Fibroblast of lung (primary cell): ENCODE measurements at regions not wholly inside any gene's neighbourhood (a gene's known extent, or its start where the extent isn't known, plus 50 kb on each side); places are given as distances from the start of the nearest gene placed in this dataset.
A peak's percentile ranks its signal among the peaks of the same experiment; 100 is the strongest.

Experiments used
- DNase-seq, 2 donors: peaks; one replicate each; pipeline versions ENCODE4 v3.0.0 to v3.0.0-alpha.2; 2010; ENCODE audit warnings: low read depth in 2 of 2
- H2AFZ ChIP-seq: 2 replicates; pipeline ENCODE4 v1.5.1; 2012; ENCODE audit warnings: low read length, control low read depth, inconsistent platforms
- H3K27ac ChIP-seq: 2 replicates; pipeline ENCODE4 v1.5.1; 2011; ENCODE audit warnings: low read length, control low read depth; ENCODE audit not compliant: insufficient read depth
- H3K27me3 ChIP-seq: 2 replicates; pipeline ENCODE4 v1.5.1; 2011; ENCODE audit warnings: mild to moderate bottlenecking, low read length; ENCODE audit not compliant: control insufficient read depth, insufficient read depth
- H3K36me3 ChIP-seq: 2 replicates; pipeline ENCODE4 v1.5.1; 2011; ENCODE audit warnings: low read length; ENCODE audit not compliant: control insufficient read depth, insufficient read depth
- H3K4me1 ChIP-seq: 2 replicates; pipeline ENCODE4 v1.5.1; 2011; ENCODE audit warnings: low read length; ENCODE audit not compliant: control insufficient read depth, insufficient read depth; ENCODE audit errors: extremely low read depth
- H3K4me2 ChIP-seq: 2 replicates; pipeline ENCODE4 v1.5.1; 2011; ENCODE audit warnings: low read length, control low read depth; ENCODE audit not compliant: insufficient read depth; ENCODE audit errors: extremely low read depth
- H3K4me3 ChIP-seq, 4 experiments: fragments of 200-600 bp in 1 of 4; sonication (generic) in 1 of 4; replicated peaks in 1 of 4; 2 replicates each; pipeline ENCODE4 v1.5.1; 2011 to 2016; ENCODE audit warnings: low read length in 4 of 4, low read depth in 3 of 4, mild to moderate bottlenecking in 3 of 4, control low read depth in 2 of 4, inconsistent platforms in 1 of 4, mixed read lengths in 1 of 4; ENCODE audit not compliant: insufficient read depth in 1 of 4; ENCODE audit errors: control extremely low read depth in 1 of 4
- H3K79me2 ChIP-seq: 2 replicates; pipeline ENCODE4 v1.5.1; 2012; ENCODE audit warnings: mild to moderate bottlenecking, low read length, inconsistent platforms; ENCODE audit not compliant: control insufficient read depth, insufficient read depth
- H3K9ac ChIP-seq: 2 replicates; pipeline ENCODE4 v1.5.1; 2011; ENCODE audit warnings: mild to moderate bottlenecking, low read length, control low read depth; ENCODE audit not compliant: insufficient read depth
- H3K9me3 ChIP-seq: 2 replicates; pipeline ENCODE4 v1.5.1; 2012; ENCODE audit warnings: low read depth, low read length; ENCODE audit not compliant: control insufficient read depth, insufficient read depth
- H4K20me1 ChIP-seq: 2 replicates; pipeline ENCODE4 v1.5.1; 2011; ENCODE audit warnings: low read length; ENCODE audit not compliant: control insufficient read depth, insufficient read depth; ENCODE audit errors: extremely low read depth
- EZH2 ChIP-seq: IDR thresholded peaks from 2 replicates; pipeline ENCODE4 v1.5.1; 2012; ENCODE audit warnings: low read length, control low read depth, mild to moderate bottlenecking; ENCODE audit errors: missing control alignments
- TF ChIP-seq, protein P1 (sequence below), 2 donors: IDR thresholded peaks in 1 of 2; conservative IDR thresholded peaks in 1 of 2; 1 replicate in 1 of 2; 2 replicates in 1 of 2; pipeline ENCODE4 v1.5.1; 2011 to 2012; ENCODE audit warnings: low read length in 2 of 2, control low read depth in 1 of 2, inconsistent platforms in 1 of 2, low read depth in 1 of 2, mild to moderate bottlenecking in 1 of 2

DNA sequence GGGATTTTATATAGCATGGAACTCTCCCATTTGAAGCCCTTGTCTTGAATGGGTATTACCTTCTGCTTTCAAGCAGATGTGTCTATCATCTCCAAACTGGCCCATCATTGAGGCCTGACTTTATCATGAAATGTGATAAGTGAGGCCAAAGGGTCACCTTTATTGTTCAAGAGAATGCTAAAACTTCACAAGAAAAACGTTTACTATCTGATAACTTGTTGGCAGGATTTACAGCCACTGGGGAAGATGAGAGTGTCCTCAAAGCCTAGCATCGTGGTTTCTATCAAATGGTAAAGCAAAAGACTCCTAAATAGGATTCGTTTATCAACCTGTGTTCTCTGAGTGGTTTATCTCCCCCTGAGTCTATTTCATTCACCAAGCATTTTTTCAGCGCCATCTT lies 62.0 kb upstream of the CLMN start:
- H3K36me3 ChIP-seq: no peaks in the 10 kb centered on the region
- H3K4me2 ChIP-seq: no peak overlapping the region
- H3K9me3 ChIP-seq: no peaks in the 10 kb centered on the region
- H2AFZ ChIP-seq: no peak overlapping the region
- H4K20me1 ChIP-seq: no peaks in the 10 kb centered on the region
- H3K27ac ChIP-seq: no peak overlapping the region
- TF ChIP-seq, protein P1, sequence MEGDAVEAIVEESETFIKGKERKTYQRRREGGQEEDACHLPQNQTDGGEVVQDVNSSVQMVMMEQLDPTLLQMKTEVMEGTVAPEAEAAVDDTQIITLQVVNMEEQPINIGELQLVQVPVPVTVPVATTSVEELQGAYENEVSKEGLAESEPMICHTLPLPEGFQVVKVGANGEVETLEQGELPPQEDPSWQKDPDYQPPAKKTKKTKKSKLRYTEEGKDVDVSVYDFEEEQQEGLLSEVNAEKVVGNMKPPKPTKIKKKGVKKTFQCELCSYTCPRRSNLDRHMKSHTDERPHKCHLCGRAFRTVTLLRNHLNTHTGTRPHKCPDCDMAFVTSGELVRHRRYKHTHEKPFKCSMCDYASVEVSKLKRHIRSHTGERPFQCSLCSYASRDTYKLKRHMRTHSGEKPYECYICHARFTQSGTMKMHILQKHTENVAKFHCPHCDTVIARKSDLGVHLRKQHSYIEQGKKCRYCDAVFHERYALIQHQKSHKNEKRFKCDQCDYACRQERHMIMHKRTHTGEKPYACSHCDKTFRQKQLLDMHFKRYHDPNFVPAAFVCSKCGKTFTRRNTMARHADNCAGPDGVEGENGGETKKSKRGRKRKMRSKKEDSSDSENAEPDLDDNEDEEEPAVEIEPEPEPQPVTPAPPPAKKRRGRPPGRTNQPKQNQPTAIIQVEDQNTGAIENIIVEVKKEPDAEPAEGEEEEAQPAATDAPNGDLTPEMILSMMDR (conservative IDR thresholded peaks at IDR 0.05 in 1 of 2, IDR thresholded peaks at IDR 0.05 in 1 of 2; ENCODE audit: low read depth in 1 of 2, low read length in 2 of 2): no peak
- TF ChIP-seq EZH2: no peak
- H3K79me2 ChIP-seq: no peaks in the 10 kb centered on the region
- no peak overlapping the region for H3K9ac ChIP-seq
- no peak overlapping the region for H3K4me3 ChIP-seq
- H3K27me3 ChIP-seq: no peaks in the 10 kb centered on the region
- no peak for DNase-seq
- H3K4me1 ChIP-seq: no peaks in the 10 kb centered on the region

GRCh38 chr14:95380350-95381042 lies 60.8 kb upstream of the CLMN start:
- no peaks in the 10 kb centered on the region for H3K4me1 ChIP-seq

GRCh38 chr14:95379634-95380033 lies 59.9 kb upstream of the CLMN start:
- DNase-seq: peak in 1 of 2 donors; percentile 13
- no peak overlapping the region for H3K4me3 ChIP-seq
- H3K9me3 ChIP-seq: no peaks in the 10 kb centered on the region
- no peak overlapping the region for H3K4me2 ChIP-seq
- no peaks in the 10 kb centered on the region for H3K4me1 ChIP-seq
- H3K27ac ChIP-seq: no peak overlapping the region
- no peak overlapping the region for H3K9ac ChIP-seq
- H4K20me1 ChIP-seq: no peaks in the 10 kb centered on the region
- no peaks in the 10 kb centered on the region for H3K79me2 ChIP-seq
- no peak overlapping the region for H2AFZ ChIP-seq
- TF ChIP-seq, protein P1 (conservative IDR thresholded peaks at IDR 0.05 in 1 of 2, IDR thresholded peaks at IDR 0.05 in 1 of 2; ENCODE audit: low read depth in 1 of 2, low read length in 2 of 2): no peak
- no peak for TF ChIP-seq EZH2
- H3K36me3 ChIP-seq: no peaks in the 10 kb centered on the region
- H3K27me3 ChIP-seq: no peaks in the 10 kb centered on the region

More at GRCh38 chr14:95380350-95381042, 60.8 kb upstream of the CLMN start:
- DNase-seq: no peak
- H3K79me2 ChIP-seq: no peaks in the 10 kb centered on the region
- no peaks in the 10 kb centered on the region for H3K36me3 ChIP-seq
- H3K9ac ChIP-seq: no peak overlapping the region
- H3K4me2 ChIP-seq: no peak overlapping the region
- no peaks in the 10 kb centered on the region for H3K27me3 ChIP-seq
- H4K20me1 ChIP-seq: no peaks in the 10 kb centered on the region
- TF ChIP-seq EZH2: no peak
- TF ChIP-seq, protein P1 (conservative IDR thresholded peaks at IDR 0.05 in 1 of 2, IDR thresholded peaks at IDR 0.05 in 1 of 2; ENCODE audit: low read depth in 1 of 2, low read length in 2 of 2): no peak
- H2AFZ ChIP-seq: no peak overlapping the region
- H3K27ac ChIP-seq: no peak overlapping the region
- no peaks in the 10 kb centered on the region for H3K9me3 ChIP-seq
- no peak overlapping the region for H3K4me3 ChIP-seq
